ENCODE measurements at regions not wholly inside any gene's neighbourhood (a gene's known extent, or its start where the extent isn't known, plus 50 kb on each side); places are given as distances from the start of the nearest gene placed in this dataset.

DNA sequence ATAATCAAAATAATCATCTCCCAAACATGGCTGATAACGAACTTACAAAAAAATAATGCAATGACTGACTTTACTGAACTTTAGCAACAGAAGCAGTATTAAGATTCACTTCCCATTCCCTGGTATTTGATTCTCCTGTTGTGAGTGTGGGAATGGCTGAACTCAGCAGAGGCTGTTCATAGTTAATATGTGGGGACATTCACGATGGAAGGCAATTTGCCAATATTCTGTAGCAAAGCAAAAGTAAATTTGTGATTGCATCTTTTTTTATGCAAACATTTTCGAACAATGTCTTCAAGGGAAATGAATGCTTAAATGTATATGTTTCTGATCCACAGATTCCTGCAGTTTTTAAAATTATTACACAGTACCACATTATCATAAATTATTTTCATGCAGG is 431.7 kb upstream of the KLF6 start:
- no peak overlapping the region for H3K4me3 ChIP-seq
- no peaks in the 10 kb centered on the region for H3K9me3 ChIP-seq
- H3K36me3 ChIP-seq, result no peaks in the 10 kb centered on the region
- intact Hi-C loops (cut with DNase I; ENCODE audit: low total_unique reads) (no loop called here), in situ Hi-C loops (cut with MboI; ENCODE audit: low pct_ligation_motif_present in 1 of 4, low pct_unique_long_range_greater_than_20kb in 1 of 4, low sequenced_read_pairs in 3 of 4) (loop anchor here in 1 of 4 donors (25.0 kb wide), 1 partner anchor 546 kb away; no protein-coding TSS in a partner anchor)
- no peak for DNase-seq
- H3K27ac ChIP-seq, result peak overlapping the region; percentile 62 to 77 (median 70)
- WGBS, 2 donors (ENCODE audit: low coverage in 1 of 2), result 55 to 61% methylated on average over 3 of the region's 3 CpGs
- H3K4me1 ChIP-seq, result peaks cover 0 to 36% (median 30%) of the 10 kb centered on the region in 4 donors
- no peak for TF ChIP-seq POLR2AphosphoS5 (IDR thresholded peaks at IDR 0.05)
- TF ChIP-seq, protein P1, sequence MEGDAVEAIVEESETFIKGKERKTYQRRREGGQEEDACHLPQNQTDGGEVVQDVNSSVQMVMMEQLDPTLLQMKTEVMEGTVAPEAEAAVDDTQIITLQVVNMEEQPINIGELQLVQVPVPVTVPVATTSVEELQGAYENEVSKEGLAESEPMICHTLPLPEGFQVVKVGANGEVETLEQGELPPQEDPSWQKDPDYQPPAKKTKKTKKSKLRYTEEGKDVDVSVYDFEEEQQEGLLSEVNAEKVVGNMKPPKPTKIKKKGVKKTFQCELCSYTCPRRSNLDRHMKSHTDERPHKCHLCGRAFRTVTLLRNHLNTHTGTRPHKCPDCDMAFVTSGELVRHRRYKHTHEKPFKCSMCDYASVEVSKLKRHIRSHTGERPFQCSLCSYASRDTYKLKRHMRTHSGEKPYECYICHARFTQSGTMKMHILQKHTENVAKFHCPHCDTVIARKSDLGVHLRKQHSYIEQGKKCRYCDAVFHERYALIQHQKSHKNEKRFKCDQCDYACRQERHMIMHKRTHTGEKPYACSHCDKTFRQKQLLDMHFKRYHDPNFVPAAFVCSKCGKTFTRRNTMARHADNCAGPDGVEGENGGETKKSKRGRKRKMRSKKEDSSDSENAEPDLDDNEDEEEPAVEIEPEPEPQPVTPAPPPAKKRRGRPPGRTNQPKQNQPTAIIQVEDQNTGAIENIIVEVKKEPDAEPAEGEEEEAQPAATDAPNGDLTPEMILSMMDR (IDR thresholded peaks at IDR 0.05), result no peak
- no peak for TF ChIP-seq EP300 (IDR thresholded peaks at IDR 0.05; ENCODE audit: low read depth)
- H3K27me3 ChIP-seq, result no peaks in the 10 kb centered on the region

DNA sequence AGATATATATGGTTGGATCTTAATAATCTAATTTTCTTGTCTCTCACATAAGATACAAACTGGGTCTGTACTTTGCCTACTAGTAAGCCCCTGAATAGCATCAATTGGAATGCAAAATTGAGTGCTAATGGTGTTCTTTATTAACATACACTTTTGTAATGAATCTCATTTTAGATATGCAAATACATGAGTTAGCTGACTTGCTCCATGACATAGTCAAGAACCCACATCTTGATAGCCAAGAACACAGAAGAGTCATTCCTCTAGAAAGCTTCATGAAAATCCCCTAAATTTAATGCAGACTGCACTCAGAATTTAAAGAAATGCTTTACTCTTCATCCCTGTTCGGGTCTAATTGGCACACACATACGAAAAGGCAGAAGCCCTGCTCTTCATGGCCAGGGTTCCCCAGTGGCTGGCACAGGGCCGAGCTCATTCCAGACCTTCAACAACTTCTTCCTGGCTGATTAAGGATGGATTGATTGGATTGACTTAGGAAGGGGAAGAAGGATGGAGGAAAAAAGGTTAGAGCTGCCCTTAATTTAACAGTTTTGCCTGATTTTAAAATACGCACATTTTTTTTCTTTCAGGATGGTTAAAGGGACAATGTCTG is 431.1 kb upstream of the KLF6 start:
- DNase-seq, result no peak
- WGBS, 2 donors (ENCODE audit: low coverage in 1 of 2), result 77 to 83% methylated on average over 4 of the region's 4 CpGs
- no peak overlapping the region for H3K4me3 ChIP-seq
- in situ Hi-C loops (cut with MboI; ENCODE audit: low pct_ligation_motif_present in 1 of 4, low pct_unique_long_range_greater_than_20kb in 1 of 4, low sequenced_read_pairs in 3 of 4), result loop anchor here in 1 of 4 donors (25.0 kb wide), 1 partner anchor 546 kb away; no protein-coding TSS in a partner anchor
- no peak for TF ChIP-seq POLR2A (IDR thresholded peaks at IDR 0.05)
- TF ChIP-seq POLR2AphosphoS5 (IDR thresholded peaks at IDR 0.05), result no peak
- TF ChIP-seq, protein P1 (IDR thresholded peaks at IDR 0.05), result no peak
- no peak for TF ChIP-seq EP300 (IDR thresholded peaks at IDR 0.05; ENCODE audit: low read depth)
- peak overlapping the region; percentile 28 to 71 (median 56) for H3K27ac ChIP-seq
- no peaks in the 10 kb centered on the region for H3K9me3 ChIP-seq
- no peaks in the 10 kb centered on the region for H3K36me3 ChIP-seq
- intact Hi-C loops (cut with DNase I; ENCODE audit: low total_unique reads), result no loop called here
- peaks cover 0 to 36% (median 30%) of the 10 kb centered on the region in 4 donors for H3K4me1 ChIP-seq
- H3K27me3 ChIP-seq, result no peaks in the 10 kb centered on the region

DNA sequence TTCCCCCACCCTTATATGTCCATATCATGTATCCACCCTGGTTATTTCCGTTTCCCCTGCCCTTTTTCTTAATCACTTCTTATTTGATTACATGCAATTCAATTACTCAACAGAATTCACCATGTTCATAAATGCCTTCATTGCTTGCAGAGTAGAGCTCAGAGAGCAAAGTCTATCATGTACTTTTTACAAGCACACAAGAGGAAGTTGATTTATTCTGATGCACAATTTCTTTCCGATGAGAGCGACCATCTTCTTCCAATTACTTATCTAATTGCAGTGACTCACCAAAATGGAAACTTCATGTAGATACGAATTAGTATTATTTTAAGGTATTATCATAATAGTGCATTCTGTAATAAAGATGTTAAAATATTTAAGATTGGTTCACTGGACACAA is 430.5 kb upstream of the KLF6 start:
- no peak for DNase-seq
- H3K36me3 ChIP-seq, result no peaks in the 10 kb centered on the region
- H3K27ac ChIP-seq, result peak overlapping the region; percentile 54 to 72 (median 66)

DNA sequence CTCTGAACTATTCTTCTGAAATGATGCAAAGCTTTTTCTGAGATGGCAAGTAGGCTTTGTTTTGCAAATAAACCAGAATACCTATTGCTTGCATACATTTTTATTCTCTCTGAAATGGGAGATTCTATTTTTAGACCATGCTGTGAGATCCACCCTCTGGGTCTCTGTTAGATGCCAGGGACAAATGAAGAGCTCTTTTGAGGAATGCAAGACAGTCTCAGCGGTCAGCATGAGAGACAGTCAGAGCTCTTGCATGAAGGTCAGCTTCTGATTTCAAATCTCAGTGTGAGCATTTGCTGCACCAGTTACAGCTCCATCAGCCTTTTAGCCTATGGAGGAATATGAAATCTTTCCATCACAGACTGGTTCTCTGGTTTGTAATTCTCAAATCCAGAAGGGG is 429.9 kb upstream of the KLF6 start:
- TF ChIP-seq POLR2AphosphoS5 (IDR thresholded peaks at IDR 0.05) (no peak), POLR2A (IDR thresholded peaks at IDR 0.05) (no peak)
- TF ChIP-seq, protein P1 (IDR thresholded peaks at IDR 0.05), result no peak
- H3K27me3 ChIP-seq, result no peaks in the 10 kb centered on the region
- no peaks in the 10 kb centered on the region for H3K36me3 ChIP-seq
- H3K9me3 ChIP-seq, result no peaks in the 10 kb centered on the region
- in situ Hi-C loops (cut with MboI; ENCODE audit: low pct_ligation_motif_present in 1 of 4, low pct_unique_long_range_greater_than_20kb in 1 of 4, low sequenced_read_pairs in 3 of 4), result loop anchor here in 1 of 4 donors (25.0 kb wide), 1 partner anchor 547 kb away; no protein-coding TSS in a partner anchor
- H3K27ac ChIP-seq, result peak overlapping the region; percentile 54 to 72 (median 66)
- H3K4me3 ChIP-seq, result no peak overlapping the region
- intact Hi-C loops (cut with DNase I; ENCODE audit: low total_unique reads), result no loop called here
- 77% methylated on average over 1 of the region's 1 CpG; no CpG with 5 or more reads in 1 of the 2 donors for WGBS, 2 donors (ENCODE audit: low coverage in 1 of 2)
- no peak for DNase-seq
- peaks cover 0 to 36% (median 30%) of the 10 kb centered on the region in 4 donors for H3K4me1 ChIP-seq

More for the DNA sequence above, 430.5 kb upstream of the KLF6 start:
- Histone ChIP-seq H3K9me3 (no peaks in the 10 kb centered on the region), H3K4me1 (peaks cover 0 to 36% (median 30%) of the 10 kb centered on the region in 4 donors), H3K4me3 (no peak overlapping the region), H3K27me3 (no peaks in the 10 kb centered on the region)
- TF ChIP-seq POLR2A (IDR thresholded peaks at IDR 0.05) (no peak), POLR2AphosphoS5 (IDR thresholded peaks at IDR 0.05) (peak in 2 of 3 donors; percentile 50 to 67)
- 33 to 45% methylated on average over 3 to 4 of the region's 4 CpGs for WGBS, 2 donors (ENCODE audit: low coverage in 1 of 2)
- in situ Hi-C loops (cut with MboI; ENCODE audit: low pct_ligation_motif_present in 1 of 4, low pct_unique_long_range_greater_than_20kb in 1 of 4, low sequenced_read_pairs in 3 of 4), result loop anchor here in 1 of 4 donors (25.0 kb wide), 1 partner anchor 547 kb away; no protein-coding TSS in a partner anchor
- intact Hi-C loops (cut with DNase I; ENCODE audit: low total_unique reads), result no loop called here
